Hematopoietic multipotent progenitor cell treated with erythropoietin and hydrocortisone succinate and interleukin-3 and kit ligand, for 8 days (in vitro differentiated cells): ENCODE measurements at regions not wholly inside any gene's neighbourhood (a gene's known extent, or its start where the extent isn't known, plus 50 kb on each side); places are given as distances from the start of the nearest gene placed in this dataset.

Experiments
- DNase-seq: peaks from one replicate; pipeline ENCODE4 v3.0.0-alpha.2; 2015

DNA sequence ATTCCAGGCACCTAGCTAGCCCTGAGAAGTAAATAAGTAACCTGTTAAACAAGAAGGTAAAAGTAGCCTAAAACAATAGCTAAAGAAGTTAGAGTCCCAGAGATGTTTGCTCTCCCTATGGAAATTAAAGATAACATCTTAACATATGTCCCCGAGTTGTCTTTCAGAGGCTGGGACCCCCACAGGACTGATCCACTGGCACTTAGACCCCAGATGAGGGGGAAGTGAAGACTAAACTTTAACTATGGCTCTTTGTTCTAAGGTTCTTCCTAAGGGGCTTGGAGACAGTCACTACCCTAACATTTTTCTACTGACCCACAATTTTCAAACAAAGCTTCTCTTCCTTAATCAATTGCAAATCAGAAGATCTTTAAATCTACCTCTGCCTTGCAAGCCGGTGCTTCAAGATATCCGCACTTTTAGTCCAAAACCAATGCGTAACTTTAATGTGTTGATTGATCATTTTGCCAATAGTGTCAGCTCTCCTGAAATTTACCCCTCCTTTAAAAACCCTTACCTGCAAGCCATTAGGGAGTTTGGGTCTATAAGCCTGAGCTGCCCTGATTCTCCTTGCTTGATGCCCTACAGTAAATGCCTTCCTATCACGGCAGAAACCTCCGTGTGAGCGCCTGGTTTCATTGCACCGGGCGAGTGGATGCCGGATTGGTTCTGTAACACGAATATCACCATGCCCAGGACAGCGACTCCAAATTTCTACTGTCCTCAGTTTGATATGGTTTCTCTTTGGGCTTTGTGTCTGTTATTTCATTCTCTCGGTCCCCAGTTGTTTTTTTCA lies 404.4 kb downstream of the SIPA1L2 start:
- DNase-seq: no peak

GRCh38 chr1:232223887-232224286 lies 406.0 kb downstream of the SIPA1L2 start:
- DNase-seq: no peak

GRCh38 chr1:232223183-232223708 lies 406.7 kb downstream of the SIPA1L2 start:
- no peak for DNase-seq

GRCh38 chr1:232222614-232223013 lies 407.3 kb downstream of the SIPA1L2 start:
- no peak for DNase-seq

DNA sequence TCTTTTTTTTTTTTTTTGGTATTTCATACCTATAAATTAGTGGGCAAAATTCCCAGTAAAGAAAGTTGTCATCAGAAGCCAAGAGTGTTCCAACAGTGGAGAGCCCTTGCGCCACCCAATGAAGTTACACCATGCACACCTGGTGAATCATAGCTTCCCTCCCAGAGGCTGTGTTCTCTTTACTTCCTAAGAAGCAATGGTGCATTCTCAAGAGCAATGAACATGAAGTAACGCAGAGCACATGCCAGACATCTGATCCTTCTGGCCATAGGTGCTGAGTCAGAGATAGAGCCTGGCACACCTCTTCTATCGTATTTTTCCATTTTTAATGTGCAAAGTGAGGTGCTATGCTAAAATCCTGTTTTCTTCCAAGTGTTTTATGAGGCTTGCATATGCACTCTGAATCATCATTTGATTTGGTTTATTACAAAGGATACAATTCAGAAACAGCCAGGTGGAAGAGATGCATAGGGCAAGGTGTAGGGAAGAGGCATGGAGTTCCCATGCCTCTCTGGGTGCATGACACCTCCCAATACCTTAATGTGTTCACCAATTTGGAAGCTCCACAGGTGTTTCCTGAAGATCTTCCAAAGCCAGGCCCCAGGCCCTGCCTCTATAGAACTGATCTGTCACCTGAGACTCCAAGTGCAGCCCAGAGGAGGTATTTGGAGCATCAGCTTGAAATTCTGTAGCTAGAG lies 408.0 kb downstream of the SIPA1L2 start:
- DNase-seq: no peak

GRCh38 chr1:232218955-232219865 lies 410.7 kb downstream of the SIPA1L2 start:
- no peak for DNase-seq

DNA sequence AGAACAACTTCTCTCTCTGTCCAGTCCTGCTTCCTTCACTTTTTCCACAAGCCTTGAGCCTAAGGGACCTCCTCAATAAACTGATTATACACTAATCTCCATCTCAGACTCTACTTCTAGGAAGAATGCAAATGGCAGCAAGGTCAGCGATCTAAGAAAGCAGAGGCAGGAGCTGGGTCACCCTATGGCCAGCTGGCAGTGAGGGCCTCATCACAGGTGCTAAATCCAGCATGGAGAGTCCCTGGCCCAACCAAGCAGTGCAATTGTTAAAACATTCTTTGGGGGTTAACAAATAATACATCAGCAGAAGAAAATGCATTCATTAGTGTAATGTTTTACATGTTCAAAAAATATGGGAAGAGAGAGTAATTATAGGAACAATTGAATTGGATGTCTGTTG lies 416.0 kb downstream of the SIPA1L2 start:
- no peak for DNase-seq

DNA sequence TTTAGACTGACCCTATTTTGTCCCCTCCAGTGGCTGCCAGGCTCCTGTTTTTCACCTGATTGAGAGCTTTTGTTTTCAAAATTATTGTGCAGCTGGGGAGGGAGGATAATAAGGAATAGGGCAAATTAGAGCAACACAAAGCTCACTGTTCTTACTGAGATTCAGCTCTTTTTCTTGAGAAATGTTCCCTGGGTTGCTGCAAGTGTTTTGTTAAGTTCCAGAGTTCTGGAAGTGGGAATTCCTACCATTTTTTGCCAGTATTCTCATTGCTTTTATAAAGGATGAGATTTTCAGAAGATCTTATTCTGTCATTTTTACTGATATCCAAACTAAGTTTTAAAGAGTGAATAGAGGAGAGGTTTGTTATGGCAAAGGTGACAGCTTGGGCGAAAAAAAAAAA lies 417.7 kb downstream of the SIPA1L2 start:
- DNase-seq: no peak

- DNase-seq: no peak
Observed at GRCh38 chr1:232211149-232211548, 418.8 kb downstream of the SIPA1L2 start.

DNA sequence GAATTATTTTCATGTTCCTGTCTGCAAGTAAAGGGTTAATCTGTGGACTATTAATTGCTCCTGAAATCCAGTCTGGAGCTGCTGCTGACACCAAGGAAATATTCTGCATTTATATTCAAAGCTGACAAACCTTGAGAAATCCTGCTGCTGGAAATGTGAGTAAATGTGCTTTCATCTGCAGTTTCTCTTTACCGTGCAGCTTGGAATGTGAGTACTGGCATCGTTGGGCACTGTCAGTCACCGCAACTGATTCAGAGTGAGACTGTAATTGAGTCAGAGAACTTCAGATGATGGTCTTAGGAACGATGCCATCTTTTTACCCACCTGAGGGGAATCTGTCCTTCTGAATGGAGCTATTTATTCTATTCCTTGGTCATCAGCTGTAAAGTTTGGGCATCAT lies 420.6 kb downstream of the SIPA1L2 start:
- no peak for DNase-seq

DNA sequence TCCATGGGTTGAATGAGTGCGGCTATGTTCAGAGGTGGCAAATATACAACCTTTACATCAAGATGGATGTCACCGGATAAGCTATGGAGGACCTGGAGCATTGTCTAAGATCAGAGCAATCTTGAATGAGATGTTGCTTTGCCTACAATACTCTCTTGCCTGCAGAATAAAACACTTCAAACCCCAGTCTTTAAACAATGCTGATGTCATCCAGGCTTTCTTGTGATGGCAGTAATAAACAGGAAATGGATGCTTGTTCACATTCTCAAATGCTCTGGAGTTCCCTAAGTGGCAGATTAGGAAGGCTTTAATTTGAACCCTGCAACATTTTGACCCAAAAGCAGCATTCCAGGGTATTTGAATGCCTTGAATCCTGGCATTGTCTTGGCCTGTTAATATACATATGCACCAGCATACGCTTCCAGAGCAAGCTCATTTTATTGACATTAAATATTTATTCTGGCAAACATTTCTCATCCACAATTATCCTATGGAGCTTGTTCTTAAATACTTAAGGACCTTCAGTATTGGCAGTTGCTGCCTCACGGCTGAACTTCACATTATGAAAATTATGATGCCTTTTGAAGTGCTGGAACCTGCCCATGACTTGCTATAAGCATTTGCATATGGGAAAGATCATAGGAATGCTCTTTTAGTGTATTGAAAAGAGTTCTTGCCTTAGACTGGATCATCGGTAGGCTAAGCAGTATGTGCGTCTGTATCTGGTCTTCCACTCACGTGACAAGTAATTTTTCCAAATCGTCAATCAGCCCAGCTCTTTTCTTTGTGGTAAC lies 422.7 kb downstream of the SIPA1L2 start:
- DNase-seq: no peak

- DNase-seq: no peak
Observed at GRCh38 chr1:232204269-232204668, 425.7 kb downstream of the SIPA1L2 start.

DNA sequence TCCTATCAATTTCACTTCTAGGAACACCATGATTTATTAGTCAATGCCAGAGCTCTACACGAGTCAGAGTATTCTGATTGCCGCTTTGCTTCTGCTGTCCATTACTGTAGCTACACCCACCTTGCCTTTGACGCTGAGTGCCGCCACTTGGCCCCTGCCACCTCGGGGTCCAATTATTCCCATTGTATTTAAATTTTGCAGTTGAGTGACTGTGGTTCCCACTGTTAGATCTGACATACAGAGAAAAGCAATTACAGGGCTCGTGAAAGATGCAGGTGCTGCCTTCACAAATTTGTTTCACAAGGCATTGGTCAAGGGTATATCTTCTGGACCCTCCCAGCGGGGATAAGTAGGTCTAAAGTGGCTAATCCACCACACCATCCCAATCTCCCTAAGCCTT lies 428.9 kb downstream of the SIPA1L2 start:
- DNase-seq: no peak

DNA sequence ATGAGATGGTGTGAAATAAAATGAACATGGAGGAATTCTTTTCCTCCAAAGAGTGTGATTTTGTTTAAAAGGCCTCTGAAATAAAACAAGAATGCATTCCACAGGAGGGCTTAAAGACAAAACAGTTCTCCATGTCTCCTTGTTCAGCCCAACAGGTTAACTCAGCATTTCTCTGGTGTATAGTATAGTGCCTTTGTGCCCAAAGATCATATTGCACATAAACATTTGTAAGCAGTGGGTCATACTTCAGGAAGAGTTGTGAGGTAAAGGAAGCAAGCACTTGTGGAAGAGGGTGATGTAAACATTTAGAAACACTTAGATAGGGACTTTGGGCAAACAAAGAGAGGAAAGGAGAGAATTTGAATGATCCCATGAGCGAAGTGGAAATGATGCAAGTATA lies 433.9 kb downstream of the SIPA1L2 start:
- no peak for DNase-seq

DNA sequence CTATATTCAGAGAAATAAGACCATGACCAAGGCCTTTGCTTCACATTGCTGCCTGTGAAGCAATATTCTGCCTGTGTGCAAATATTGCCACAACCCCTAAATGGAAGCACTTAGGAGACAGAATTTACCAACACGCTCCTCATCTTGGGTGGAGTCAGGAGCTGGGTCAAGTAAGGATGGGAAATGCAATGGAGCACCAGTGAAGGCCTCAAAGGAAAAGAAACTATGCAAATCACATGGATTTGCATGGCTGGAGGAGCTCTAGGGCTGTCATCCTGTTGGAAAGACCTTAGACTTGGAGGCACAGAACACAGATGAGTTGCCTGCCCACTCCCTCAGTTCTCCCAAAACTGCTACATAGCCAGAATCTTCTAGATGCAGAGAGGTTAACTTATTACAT lies 435.5 kb downstream of the SIPA1L2 start:
- no peak for DNase-seq

DNA sequence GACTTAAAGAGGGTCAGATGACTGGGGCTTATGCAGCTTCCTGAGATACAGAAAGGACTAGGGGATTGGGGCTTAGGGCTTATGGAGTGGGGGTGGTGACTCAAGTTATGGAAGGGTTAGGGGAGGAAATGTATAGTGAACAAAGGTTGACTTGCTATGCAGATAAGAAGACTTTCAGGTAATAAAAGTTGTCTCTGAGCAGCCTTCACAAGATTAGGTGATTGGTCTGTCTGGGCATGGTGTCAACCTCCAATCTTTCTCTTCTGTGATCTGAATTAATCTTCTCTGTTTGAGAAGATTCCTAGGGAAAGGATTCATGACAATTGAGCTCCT lies 436.5 kb downstream of the SIPA1L2 start:
- no peak for DNase-seq

DNA sequence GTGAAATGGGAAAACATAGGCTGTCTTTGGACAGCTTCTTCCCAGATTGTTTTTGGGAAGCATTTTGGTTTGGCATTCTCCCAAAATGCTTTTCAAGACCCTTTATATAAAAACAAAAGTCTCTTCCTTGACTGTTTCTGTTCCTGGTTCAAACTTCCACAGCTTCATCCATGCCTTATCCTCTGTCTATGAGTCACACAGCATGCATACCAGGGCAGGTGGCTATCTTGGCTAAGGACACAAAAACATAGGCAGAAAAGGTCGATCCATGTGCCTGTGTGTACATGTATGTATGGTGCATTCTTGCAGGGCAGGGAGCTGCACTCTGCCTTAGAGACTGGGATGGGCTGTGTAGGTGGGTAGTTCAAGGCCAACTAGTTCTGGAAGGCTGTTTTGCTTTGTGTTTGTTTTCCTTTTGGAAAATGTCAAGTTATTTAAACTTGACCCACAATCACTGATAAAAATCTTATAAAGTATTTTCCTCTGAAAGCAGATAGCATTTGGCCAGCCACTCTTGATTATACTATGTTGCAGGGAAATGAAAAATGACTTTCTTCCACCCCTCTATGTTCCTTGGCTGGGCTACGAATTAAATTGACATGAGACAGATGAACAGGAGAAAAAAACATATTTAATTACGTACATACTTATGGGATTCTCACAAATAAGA lies 437.0 kb downstream of the SIPA1L2 start:
- no peak for DNase-seq

DNA sequence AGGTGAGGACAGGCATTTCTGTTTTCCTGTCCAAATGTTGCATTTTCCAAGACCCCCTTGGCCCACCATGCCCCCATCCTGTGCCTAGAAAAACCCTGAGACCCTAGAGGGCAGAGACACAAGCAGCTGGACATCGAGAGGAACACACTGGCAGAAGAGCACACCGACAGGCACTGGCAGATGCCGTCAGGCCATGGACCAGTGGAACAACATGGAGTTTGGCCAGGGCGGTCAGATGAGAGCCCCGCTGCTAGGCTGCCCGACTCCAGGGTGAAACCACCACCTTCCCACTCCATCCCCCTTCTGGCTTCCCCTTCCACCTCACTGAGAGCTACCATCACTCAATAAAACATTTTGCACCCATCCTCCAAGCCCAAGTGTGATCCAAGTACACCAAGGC lies 438.4 kb downstream of the SIPA1L2 start:
- no peak for DNase-seq

DNA sequence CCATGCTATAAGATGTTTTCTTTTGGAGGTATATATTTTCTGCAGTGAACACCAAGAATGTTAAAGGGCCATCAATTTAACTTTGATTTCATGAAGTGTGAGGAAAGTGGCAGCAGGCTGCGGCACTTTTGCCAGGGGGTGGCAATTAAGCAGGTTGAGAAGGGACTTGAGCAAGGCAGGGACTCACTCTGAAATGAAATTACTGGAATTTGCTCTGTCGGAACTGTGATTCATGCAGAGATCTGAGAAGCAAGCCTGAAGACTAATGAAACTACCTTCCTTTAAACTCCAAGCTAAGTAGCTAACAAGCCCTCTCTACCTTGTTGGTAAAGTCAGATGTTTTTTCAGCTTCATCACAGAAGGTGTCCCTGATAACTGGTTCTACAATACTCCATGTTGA lies 441.6 kb downstream of the SIPA1L2 start:
- DNase-seq: no peak

DNA sequence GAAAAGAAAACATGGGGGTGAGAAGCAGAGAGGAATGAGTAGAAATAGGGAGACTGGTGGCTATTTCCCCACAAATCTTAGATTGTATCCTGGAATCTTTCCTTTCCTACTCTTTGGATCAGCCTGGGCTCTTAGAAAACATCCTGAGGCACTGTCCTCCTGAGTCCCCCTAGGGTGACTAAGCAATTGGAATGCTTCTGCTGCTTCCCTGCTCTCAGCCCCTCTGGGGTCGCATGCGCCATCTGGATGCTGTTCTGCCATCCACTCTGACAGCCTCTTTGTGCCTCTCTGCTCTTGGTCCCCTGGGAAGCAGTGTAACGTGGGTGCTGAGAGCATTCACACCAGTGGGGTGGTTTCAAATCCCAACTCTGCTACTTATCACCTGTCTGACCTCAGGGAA lies 443.0 kb downstream of the SIPA1L2 start:
- no peak for DNase-seq

- no peak for DNase-seq
Observed at GRCh38 chr1:232184561-232185530, 445.1 kb downstream of the SIPA1L2 start.
